ENCODE measurements at regions not wholly inside any gene's neighbourhood (a gene's known extent, or its start where the extent isn't known, plus 50 kb on each side); places are given as distances from the start of the nearest gene placed in this dataset.

GRCh38 chr12:105854071-105854470 is 284.7 kb downstream of the NUAK1 start:
- Histone ChIP-seq H3K36me3 (ENCODE audit: control insufficient read depth, insufficient read depth, low read length) (no peaks in the 10 kb centered on the region), H3K4me3 (replicated peaks; ENCODE audit: low read depth, low read length) (no peak overlapping the region), H3K27me3 (replicated peaks; ENCODE audit: control insufficient read depth, insufficient read depth, low read length) (no peaks in the 10 kb centered on the region; the same call in 1 of the 2 replicates)
- no peak for TF ChIP-seq CTCF (IDR thresholded peaks at IDR 0.05; ENCODE audit: insufficient read depth, low read length, poor library complexity, severe bottlenecking)
- DNase-seq (ENCODE audit: extremely low read depth, insufficient read length): no peak

GRCh38 chr12:105855361-105856047 is 283.2 kb downstream of the NUAK1 start:
- no peak for TF ChIP-seq CTCF (IDR thresholded peaks at IDR 0.05; ENCODE audit: insufficient read depth, low read length, poor library complexity, severe bottlenecking)

GRCh38 chr12:105856048-105856405 is 282.7 kb downstream of the NUAK1 start:
- TF ChIP-seq CTCF (IDR thresholded peaks at IDR 0.05; ENCODE audit: insufficient read depth, low read length, poor library complexity, severe bottlenecking): no peak
- Histone ChIP-seq H3K27me3 (replicated peaks; ENCODE audit: control insufficient read depth, insufficient read depth, low read length) (no peaks in the 10 kb centered on the region), H3K36me3 (ENCODE audit: control insufficient read depth, insufficient read depth, low read length) (no peaks in the 10 kb centered on the region), H3K4me3 (replicated peaks; ENCODE audit: low read depth, low read length) (no peak overlapping the region)
- DNase-seq (ENCODE audit: extremely low read depth, insufficient read length): no peak

More at GRCh38 chr12:105855361-105856047, 283.2 kb downstream of the NUAK1 start:
- no peaks in the 10 kb centered on the region for H3K27me3 ChIP-seq (replicated peaks; ENCODE audit: control insufficient read depth, insufficient read depth, low read length)
- no peak for DNase-seq (ENCODE audit: extremely low read depth, insufficient read length)
- H3K36me3 ChIP-seq (ENCODE audit: control insufficient read depth, insufficient read depth, low read length): no peaks in the 10 kb centered on the region
- H3K4me3 ChIP-seq (replicated peaks; ENCODE audit: low read depth, low read length): no peak overlapping the region

- no peak overlapping the region for H3K4me3 ChIP-seq (replicated peaks; ENCODE audit: low read depth, low read length)
- no peaks in the 10 kb centered on the region for H3K27me3 ChIP-seq (replicated peaks; ENCODE audit: control insufficient read depth, insufficient read depth, low read length)
- no peak for DNase-seq (ENCODE audit: extremely low read depth, insufficient read length)
- H3K36me3 ChIP-seq (ENCODE audit: control insufficient read depth, insufficient read depth, low read length): no peaks in the 10 kb centered on the region
- no peak for TF ChIP-seq CTCF (IDR thresholded peaks at IDR 0.05; ENCODE audit: insufficient read depth, low read length, poor library complexity, severe bottlenecking)
Measured at GRCh38 chr12:105858981-105859710, 279.6 kb downstream of the NUAK1 start.

- Histone ChIP-seq H3K4me3 (replicated peaks; ENCODE audit: low read depth, low read length) (no peak overlapping the region), H3K36me3 (ENCODE audit: control insufficient read depth, insufficient read depth, low read length) (no peaks in the 10 kb centered on the region), H3K27me3 (replicated peaks; ENCODE audit: control insufficient read depth, insufficient read depth, low read length) (0 out of 2 replicates have a peak, but pooled peaks cover 2% of the 10 kb centered on the region)
- no peak for DNase-seq (ENCODE audit: extremely low read depth, insufficient read length)
- no peak for TF ChIP-seq CTCF (IDR thresholded peaks at IDR 0.05; ENCODE audit: insufficient read depth, low read length, poor library complexity, severe bottlenecking)
Measured at GRCh38 chr12:105860561-105861207, 278.1 kb downstream of the NUAK1 start.
